ENCODE measurements at regions not wholly inside any gene's neighbourhood (a gene's known extent, or its start where the extent isn't known, plus 50 kb on each side); places are given as distances from the start of the nearest gene placed in this dataset.

GRCh38 chr5:34599471-34600117 lies 56.5 kb upstream of the RAI14 start:
- no peak overlapping the region for H3K9ac ChIP-seq (ENCODE audit: low read length)
- H3K27ac ChIP-seq (ENCODE audit: low read length), result no peak overlapping the region
- H3K9me2 ChIP-seq (ENCODE audit: insufficient read depth, low read length), result no peaks in the 10 kb centered on the region
- no peaks in the 10 kb centered on the region for H3K27me3 ChIP-seq (ENCODE audit: insufficient read depth, low read depth, low read length)
- no peak overlapping the region for H3K4me3 ChIP-seq (ENCODE audit: low read length)
- H3F3A ChIP-seq (ENCODE audit: insufficient read depth, low read length, poor library complexity, severe bottlenecking), result no peaks in the 10 kb centered on the region
- TF ChIP-seq SMC3 (conservative IDR thresholded peaks at IDR 0.05; ENCODE audit: poor library complexity), result no peak
- TF ChIP-seq MXI1 (conservative IDR thresholded peaks at IDR 0.05; ENCODE audit: poor library complexity, severe bottlenecking), result no peak
- TF ChIP-seq REST (IDR thresholded peaks at IDR 0.05; ENCODE audit: borderline replicate concordance), result no peak
- no peak for TF ChIP-seq EP300 (conservative IDR thresholded peaks at IDR 0.05; ENCODE audit: poor library complexity, severe bottlenecking)
- no peak for TF ChIP-seq EZH2 (IDR thresholded peaks at IDR 0.05; ENCODE audit: borderline replicate concordance, insufficient read depth, low read length, poor library complexity, severe bottlenecking)
- no peak for TF ChIP-seq RAD21 (conservative IDR thresholded peaks at IDR 0.05)
- TF ChIP-seq POLR2AphosphoS5 (IDR thresholded peaks at IDR 0.05), result no peak
- no peak for TF ChIP-seq TAF1 (IDR thresholded peaks at IDR 0.05; ENCODE audit: low read depth)
- TF ChIP-seq CTCF (IDR thresholded peaks at IDR 0.05; ENCODE audit: poor library complexity, severe bottlenecking), result no peak
- no peaks in the 10 kb centered on the region for H3K9me3 ChIP-seq (ENCODE audit: low read length)
- no peaks in the 10 kb centered on the region for H3K36me3 ChIP-seq (ENCODE audit: insufficient read depth, low read length)
- no peaks in the 10 kb centered on the region for H4K20me1 ChIP-seq (ENCODE audit: insufficient read depth)
- H2AFZ ChIP-seq (ENCODE audit: low read depth, low read length), result no peak overlapping the region
- no peak overlapping the region for H3K4me2 ChIP-seq (ENCODE audit: low read length)
- no peaks in the 10 kb centered on the region for H3K79me2 ChIP-seq (replicated peaks; ENCODE audit: insufficient read depth, low read length)

- H3K9ac ChIP-seq (ENCODE audit: low read length), result no peak overlapping the region
- H3K79me2 ChIP-seq (replicated peaks; ENCODE audit: insufficient read depth, low read length), result no peaks in the 10 kb centered on the region
- H3K9me2 ChIP-seq (ENCODE audit: insufficient read depth, low read length), result no peaks in the 10 kb centered on the region
- no peaks in the 10 kb centered on the region for H3K36me3 ChIP-seq (ENCODE audit: insufficient read depth, low read length)
- H3K9me3 ChIP-seq (ENCODE audit: low read length), result no peaks in the 10 kb centered on the region
- TF ChIP-seq RAD21 (conservative IDR thresholded peaks at IDR 0.05) (no peak), REST (IDR thresholded peaks at IDR 0.05; ENCODE audit: borderline replicate concordance) (no peak), TAF1 (IDR thresholded peaks at IDR 0.05; ENCODE audit: low read depth) (no peak), EP300 (conservative IDR thresholded peaks at IDR 0.05; ENCODE audit: poor library complexity, severe bottlenecking) (no peak), POLR2AphosphoS5 (IDR thresholded peaks at IDR 0.05) (no peak), EZH2 (IDR thresholded peaks at IDR 0.05; ENCODE audit: borderline replicate concordance, insufficient read depth, low read length, poor library complexity, severe bottlenecking) (no peak), SMC3 (conservative IDR thresholded peaks at IDR 0.05; ENCODE audit: poor library complexity) (no peak), MXI1 (conservative IDR thresholded peaks at IDR 0.05; ENCODE audit: poor library complexity, severe bottlenecking) (no peak), CTCF (IDR thresholded peaks at IDR 0.05; ENCODE audit: poor library complexity, severe bottlenecking) (no peak)
- H3K4me3 ChIP-seq (ENCODE audit: low read length), result no peak overlapping the region
- H2AFZ ChIP-seq (ENCODE audit: low read depth, low read length), result no peak overlapping the region
- H3F3A ChIP-seq (ENCODE audit: insufficient read depth, low read length, poor library complexity, severe bottlenecking), result no peaks in the 10 kb centered on the region
- no peak overlapping the region for H3K4me2 ChIP-seq (ENCODE audit: low read length)
- H3K27ac ChIP-seq (ENCODE audit: low read length), result no peak overlapping the region
- H4K20me1 ChIP-seq (ENCODE audit: insufficient read depth), result no peaks in the 10 kb centered on the region
- no peaks in the 10 kb centered on the region for H3K27me3 ChIP-seq (ENCODE audit: insufficient read depth, low read depth, low read length)
Observed at GRCh38 chr5:34600118-34600493, 56.0 kb upstream of the RAI14 start.

Measured in neural cell (in vitro differentiated cells).